Sciatic nerve (tissue), 2 donors: ENCODE measurements at regions not wholly inside any gene's neighbourhood (a gene's known extent, or its start where the extent isn't known, plus 50 kb on each side); places are given as distances from the start of the nearest gene placed in this dataset.
A peak's percentile ranks its signal among the peaks of the same experiment; 100 is the strongest.

Experiments
- ATAC-seq: fragments of 200-7000 bp; cut with Tn5 transposase; one replicate; pipeline ENCODE4 v1.9.1; 2020; ENCODE audit warnings: mild to moderate bottlenecking, moderate library complexity
- DNase-seq: peaks from one replicate; pipeline ENCODE4 v3.0.0-alpha.2; 2020; ENCODE audit warnings: low spot score
- intact Hi-C: fragments of 100-400 bp; cut with DNase I; formaldehyde crosslinking; loops from one replicate; pipeline ENCODE4 v1.14.2; 2022
- donor health status: DM: no; HTN: no; CAD: no.
- donor health status: DM: no; HTN: no; CAD: no.

DNA sequence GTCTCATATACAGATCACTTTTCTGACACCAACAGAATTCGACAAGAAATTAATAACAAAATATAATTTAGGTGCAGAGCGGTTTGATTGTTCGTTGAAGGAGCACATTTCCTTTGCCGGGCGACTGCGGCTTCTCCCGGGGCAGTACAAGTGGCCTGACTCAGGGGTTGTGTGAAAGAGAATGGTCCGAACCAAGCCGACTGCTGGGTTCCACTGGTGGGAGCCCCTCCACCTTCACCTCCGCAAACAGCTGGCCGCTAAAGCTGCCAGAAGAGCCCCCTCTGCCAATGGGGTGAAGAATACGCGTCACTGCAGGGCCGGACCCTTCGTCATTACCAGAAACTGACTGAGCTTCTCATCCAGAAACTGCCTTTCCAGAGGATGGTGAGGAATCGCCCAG lies 156.0 kb upstream of the IFNE start:
- ATAC-seq = no peak
- no peak for DNase-seq
- intact Hi-C loops = no loop called here

DNA sequence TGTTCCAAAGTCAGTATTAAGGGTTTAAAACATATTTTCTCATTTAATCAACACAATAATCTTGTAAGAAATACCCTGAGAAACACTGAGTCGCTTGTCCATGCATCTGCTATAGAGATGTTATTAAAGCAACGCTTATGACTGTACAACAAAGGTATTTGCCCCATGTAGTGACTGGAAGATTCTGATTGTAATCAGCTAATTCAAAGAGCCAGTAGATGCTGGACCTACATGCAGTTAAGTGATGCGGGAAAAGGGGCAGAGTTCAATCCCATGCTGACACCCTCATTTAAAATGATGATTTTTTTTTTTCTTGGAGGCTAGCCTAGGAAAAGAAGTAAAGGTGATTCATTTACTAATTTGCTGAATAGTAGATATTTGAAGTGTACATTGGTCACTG lies 149.3 kb upstream of the MTAP start:
- DNase-seq = no peak
- intact Hi-C loops = no loop called here
- ATAC-seq = no peak

- DNase-seq = no peak
- intact Hi-C loops = no loop called here
- ATAC-seq = no peak
Observed at GRCh38 chr9:21653589-21653988, 148.8 kb upstream of the MTAP start.

DNA sequence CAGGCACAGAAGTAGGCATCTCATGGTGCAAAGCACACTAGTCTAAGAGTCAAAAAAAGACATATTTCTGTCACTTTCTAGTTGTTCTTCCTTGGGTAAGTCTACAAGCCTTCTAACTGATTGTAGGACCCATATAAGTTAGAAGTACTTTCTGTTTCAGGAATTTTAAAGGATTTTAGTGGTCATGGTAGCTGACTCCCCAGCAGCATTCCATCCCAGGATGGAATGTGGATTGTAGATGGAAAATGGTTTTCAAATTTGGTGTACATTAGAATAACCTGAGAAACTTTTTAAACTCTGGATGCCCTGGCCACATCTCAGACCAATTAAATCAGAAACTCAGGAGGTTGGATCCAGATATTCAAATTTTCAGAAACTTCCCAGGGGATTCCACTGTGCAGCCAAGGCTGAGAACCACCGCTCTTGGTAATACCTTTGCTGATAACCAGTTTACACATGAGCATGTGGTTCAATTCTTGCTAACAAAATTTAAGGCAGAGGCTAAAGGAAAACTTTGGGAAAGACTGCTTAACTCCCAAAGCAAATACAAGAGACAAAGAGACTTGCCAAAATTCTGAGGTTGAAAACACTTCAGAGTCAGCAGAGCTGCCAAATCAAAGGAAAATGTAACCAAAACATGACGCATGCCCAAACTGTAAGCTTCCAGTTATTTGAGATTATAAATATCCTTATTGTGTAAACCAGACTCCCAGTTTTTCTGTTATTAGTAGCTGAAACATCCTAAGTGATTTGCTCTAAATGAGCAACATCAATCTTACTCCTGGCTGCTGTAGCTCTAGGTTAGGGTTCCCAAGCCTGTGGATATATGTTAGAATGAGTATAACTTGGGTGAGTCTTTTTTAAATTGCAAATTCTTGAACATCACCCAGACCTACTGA lies 145.4 kb upstream of the MTAP start:
- intact Hi-C loops = no loop called here
- DNase-seq = no peak
- peak; percentile 80 for ATAC-seq

GRCh38 chr9:21657966-21658667 lies 144.3 kb upstream of the MTAP start:
- intact Hi-C loops = no loop called here
- no peak for ATAC-seq

GRCh38 chr9:21660976-21661375 lies 141.5 kb upstream of the MTAP start:
- DNase-seq (no peak), ATAC-seq (no peak)
- intact Hi-C loops = no loop called here

More at GRCh38 chr9:21657966-21658667, 144.3 kb upstream of the MTAP start:
- DNase-seq = no peak

- DNase-seq (no peak), ATAC-seq (no peak)
- intact Hi-C loops = no loop called here
Observed at GRCh38 chr9:21661626-21662025, 140.8 kb upstream of the MTAP start.

GRCh38 chr9:21668516-21668915 lies 133.9 kb upstream of the MTAP start:
- ATAC-seq (no peak), DNase-seq (no peak)
- intact Hi-C loops = no loop called here

DNA sequence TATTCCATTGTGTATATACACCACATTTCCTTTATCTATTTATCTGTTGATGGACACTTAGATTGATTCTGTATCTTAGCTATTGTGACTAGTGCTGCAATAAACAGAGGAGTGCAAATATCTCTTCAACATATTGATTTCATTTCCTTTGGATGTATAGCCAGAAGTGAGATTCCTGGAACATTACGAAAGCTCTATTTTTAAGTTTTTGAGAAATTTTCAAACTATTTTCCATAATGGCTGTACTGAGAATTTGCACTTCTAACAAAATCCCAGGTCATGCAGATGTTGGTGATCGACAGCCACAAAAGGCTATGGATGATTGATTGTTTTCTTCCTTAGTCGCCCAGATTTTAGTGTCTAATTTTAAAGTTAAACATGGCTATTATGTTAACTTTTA lies 132.7 kb upstream of the MTAP start:
- DNase-seq = no peak
- no peak for ATAC-seq
- intact Hi-C loops = no loop called here

GRCh38 chr9:21670374-21670773 lies 132.1 kb upstream of the MTAP start:
- DNase-seq (no peak), ATAC-seq (no peak)
- intact Hi-C loops = no loop called here

DNA sequence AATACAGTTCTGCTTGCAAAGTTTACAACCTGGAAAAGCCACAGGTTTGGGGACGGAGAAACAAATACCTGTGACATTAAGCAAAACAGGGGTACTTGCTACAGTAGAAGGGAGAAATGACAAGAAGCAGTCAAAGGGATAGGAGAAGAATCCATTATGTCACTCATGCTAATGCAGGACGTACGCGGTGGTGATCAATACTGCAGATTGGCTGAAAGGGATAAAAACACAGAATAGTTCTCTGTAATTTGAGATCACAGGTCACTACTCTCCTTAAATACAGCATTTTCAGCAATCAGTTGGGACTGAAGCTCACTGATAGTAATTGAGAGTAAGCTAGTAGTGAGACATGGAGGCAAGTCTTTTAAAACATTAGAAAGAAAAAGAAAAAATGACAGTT lies 130.3 kb upstream of the MTAP start:
- intact Hi-C loops = no loop called here
- DNase-seq (no peak), ATAC-seq (no peak)

GRCh38 chr9:21672761-21673160 lies 129.7 kb upstream of the MTAP start:
- DNase-seq (no peak), ATAC-seq (no peak)
- intact Hi-C loops = no loop called here

DNA sequence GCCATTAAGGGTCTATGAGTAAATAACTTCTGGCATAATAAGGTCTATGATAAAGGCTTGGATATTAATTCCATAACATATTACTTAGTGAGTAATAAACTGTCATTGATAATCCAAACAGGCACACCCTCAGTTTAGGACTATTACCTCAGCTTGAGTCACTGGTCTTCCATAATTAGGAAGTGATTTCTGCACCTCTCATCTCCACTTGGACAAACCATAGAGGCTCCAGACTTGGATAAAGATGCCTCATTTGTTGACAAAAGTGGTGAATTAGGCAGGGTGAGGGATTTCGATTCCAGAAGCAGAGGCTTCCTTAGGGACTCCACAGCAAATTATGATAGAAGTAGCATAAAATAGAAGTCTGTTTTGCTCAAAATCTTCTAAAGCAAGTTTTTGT lies 127.5 kb upstream of the MTAP start:
- intact Hi-C loops = no loop called here
- ATAC-seq (no peak), DNase-seq (no peak)

DNA sequence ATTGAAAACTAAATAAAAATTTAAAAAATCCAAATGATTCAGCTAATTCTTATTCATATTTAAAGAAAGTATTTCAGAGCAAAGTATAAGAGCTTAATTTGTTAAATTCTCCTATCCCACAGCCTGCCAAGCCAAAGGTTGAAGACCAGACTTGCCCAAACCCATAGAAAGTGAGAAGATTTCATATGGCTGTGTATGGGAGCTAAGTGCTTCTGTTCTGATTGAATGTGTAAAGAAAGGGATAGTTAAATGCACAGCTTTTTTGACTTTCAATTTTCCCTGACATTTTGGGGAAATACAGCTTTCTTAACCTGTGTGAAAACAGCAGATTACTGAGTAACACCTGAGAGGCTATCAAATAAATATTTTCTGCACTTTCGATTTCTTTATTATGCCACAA lies 125.0 kb upstream of the MTAP start:
- DNase-seq (no peak), ATAC-seq (no peak)
- intact Hi-C loops = no loop called here

- intact Hi-C loops = no loop called here
- ATAC-seq (no peak), DNase-seq (no peak)
Observed at GRCh38 chr9:21677834-21678233, 124.6 kb upstream of the MTAP start.

DNA sequence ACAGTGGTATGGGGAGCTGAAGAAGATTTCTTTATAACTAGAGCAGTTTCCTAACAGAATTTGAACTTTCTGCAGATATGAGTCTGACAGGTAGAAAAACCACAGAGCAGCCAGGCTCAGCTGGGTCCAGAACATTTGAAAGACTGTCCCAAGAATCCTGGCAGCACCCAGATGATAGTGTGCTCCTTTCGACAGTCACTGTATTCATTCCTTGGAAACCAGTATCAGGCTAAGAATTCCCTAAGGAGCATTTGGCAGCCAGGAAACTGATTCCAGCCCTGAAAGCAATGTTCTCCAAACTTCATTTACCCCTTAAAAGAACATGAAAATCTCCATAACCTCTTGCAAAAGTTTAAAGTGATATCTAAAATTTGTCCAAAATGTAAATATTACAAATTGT lies 123.0 kb upstream of the MTAP start:
- intact Hi-C loops = no loop called here
- no peak for DNase-seq
- ATAC-seq = no peak

DNA sequence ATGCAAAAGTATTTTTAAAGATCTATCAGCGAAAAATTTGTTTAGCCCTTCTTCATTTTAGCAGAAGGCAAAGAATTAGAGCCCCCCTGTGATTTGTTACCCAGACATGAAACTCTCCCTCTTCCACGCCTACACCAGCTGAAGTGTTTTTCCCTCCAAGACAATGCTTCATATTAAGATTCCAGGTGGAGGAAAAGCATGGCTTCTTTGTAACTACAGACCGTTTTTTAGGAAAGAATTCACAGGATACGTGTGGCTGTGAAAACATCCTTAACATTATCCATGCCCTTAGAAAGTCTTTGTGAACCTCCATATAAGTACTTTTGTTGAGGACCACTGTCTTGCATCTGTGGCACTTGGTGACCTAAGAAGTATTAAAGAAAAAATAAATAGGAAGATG lies 121.8 kb upstream of the MTAP start:
- intact Hi-C loops = no loop called here
- no peak for DNase-seq
- no peak for ATAC-seq

GRCh38 chr9:21681641-21682040 lies 120.8 kb upstream of the MTAP start:
- ATAC-seq (no peak), DNase-seq (no peak)
- intact Hi-C loops = no loop called here

DNA sequence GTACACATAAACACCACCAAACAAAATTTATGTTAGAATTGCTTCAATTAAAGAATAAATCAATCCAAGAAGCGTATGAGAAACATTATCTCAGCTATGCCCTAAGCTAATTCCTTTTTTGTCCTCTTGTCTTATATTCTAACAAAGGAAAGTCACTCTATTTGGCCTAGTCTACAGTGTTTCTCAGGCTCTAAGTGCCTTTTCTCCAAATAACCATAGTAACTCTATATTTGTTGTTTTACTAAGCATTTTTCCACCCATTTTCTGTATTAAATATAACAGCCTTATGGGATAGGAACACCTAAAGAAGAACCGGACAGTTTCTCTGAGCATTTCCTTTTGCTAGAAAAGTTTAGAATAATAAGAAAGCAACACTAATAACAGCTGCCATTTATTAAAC lies 120.1 kb upstream of the MTAP start:
- ATAC-seq = no peak
- intact Hi-C loops = no loop called here
- no peak for DNase-seq

DNA sequence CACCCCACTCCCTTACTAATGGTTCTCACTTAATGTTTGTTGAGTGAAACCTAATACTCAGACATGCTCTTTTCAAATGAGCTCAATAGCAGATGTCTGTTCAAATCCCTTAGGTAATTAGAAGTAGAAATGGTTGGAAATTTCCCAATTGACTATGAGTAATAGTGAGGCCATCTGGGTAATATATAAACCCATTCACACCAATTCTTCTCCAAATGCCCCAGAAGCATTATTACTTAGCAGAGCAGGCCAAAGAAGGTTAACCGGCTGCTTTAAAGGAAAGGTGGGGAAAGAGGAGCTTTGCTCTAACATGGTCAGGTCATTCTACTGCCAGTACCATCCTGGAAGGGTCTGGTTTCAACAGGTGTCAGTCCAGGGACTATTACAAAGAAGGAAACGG lies 119.5 kb upstream of the MTAP start:
- DNase-seq = no peak
- intact Hi-C loops = no loop called here
- ATAC-seq = no peak
